Right lobe of liver (tissue), 6 donors: ENCODE measurements at regions not wholly inside any gene's neighbourhood (a gene's known extent, or its start where the extent isn't known, plus 50 kb on each side); places are given as distances from the start of the nearest gene placed in this dataset.

ENCODE experiments used
- ATAC-seq, 4 donors: fragments of 200-7000 bp; cut with Tn5 transposase; one replicate each; pipeline ENCODE4 v1.9.1; 2020; ENCODE audit warnings: mild to moderate bottlenecking in 4 of 4, moderate library complexity in 4 of 4
- DNase-seq, 3 donors: peaks; one replicate each; pipeline ENCODE4 v3.0.0-alpha.2; 2020
- H3K27ac ChIP-seq, 3 donors: fragments of 200-600 bp; one replicate each; pipeline ENCODE4 v1.8.0; 2022
- H3K27me3 ChIP-seq, 2 donors: fragments of 200-600 bp; one replicate each; pipeline ENCODE4 v1.8.0; 2022
- H3K36me3 ChIP-seq, 4 donors: fragments of 200-600 bp; sonication (generic) in 1 of 4; one replicate each; pipeline versions ENCODE4 v1.5.1 to v1.8.0; 2017 to 2022; ENCODE audit warnings: control low read depth in 1 of 4
- H3K4me1 ChIP-seq, 4 donors: fragments of 200-600 bp; sonication (generic) in 1 of 4; one replicate each; pipeline versions ENCODE4 v1.5.1 to v1.8.0; 2017 to 2022; ENCODE audit warnings: control low read depth in 1 of 4
- H3K4me3 ChIP-seq, 3 donors: fragments of 200-600 bp; one replicate each; pipeline ENCODE4 v1.8.0; 2022
- H3K9me3 ChIP-seq, 4 donors: fragments of 200-600 bp; sonication (generic) in 1 of 4; one replicate each; pipeline versions ENCODE4 v1.5.1 to v1.8.0; 2017 to 2022; ENCODE audit warnings: control low read depth in 1 of 4
- CTCF ChIP-seq, 4 donors: fragments of 200-600 bp in 3 of 4; fragments of 450-650 bp in 1 of 4; IDR thresholded peaks; one replicate each; pipeline versions ENCODE4 v1.5.1 to v1.8.0; 2016 to 2022; ENCODE audit warnings: antibody characterized with exemption in 4 of 4, mild to moderate bottlenecking in 2 of 4
- POLR2A ChIP-seq: fragments of 450-650 bp; IDR thresholded peaks from one replicate; pipeline ENCODE4 v1.6.1; 2017; ENCODE audit warnings: antibody characterized with exemption, mild to moderate bottlenecking
- WGBS: methylation state at CpG from one replicate; pipeline ENCODE4 v1.1.6; 2018; ENCODE audit warnings: low coverage, low lambda C conversion rate; ENCODE audit not compliant: insufficient coverage; ENCODE audit errors: missing lambda C conversion rate; 5-methylcytosine and 5-hydroxymethylcytosine counted together
- intact Hi-C, 2 donors: fragments of 100-400 bp; cut with DNase I; formaldehyde crosslinking; loops; one replicate each; pipeline versions ENCODE4 v1.11.2 to v1.14.1; 2022
- donor health status: DM: no; HTN: yes; CAD: no.
- donor health status: DM: no; HTN: no; CAD: no.
- donor health status: DM: no; HTN: no; CAD: no.
- donor health status: DM: no; HTN: yes; CAD: no.
- donor health status: DM: no; HTN: yes; CAD: no.

GRCh38 chr19:30171795-30172612 lies 200.2 kb upstream of the ZNF536 start:
- DNase-seq, result no peak
- Histone ChIP-seq H3K4me3 (no peak overlapping the region), H3K27me3 (no peaks in the 10 kb centered on the region), H3K9me3 (no peaks in the 10 kb centered on the region), H3K27ac (no peak overlapping the region), H3K36me3 (no peaks in the 10 kb centered on the region), H3K4me1 (no peaks in the 10 kb centered on the region)
- TF ChIP-seq CTCF (IDR thresholded peaks at IDR 0.05) (no peak), POLR2A (no peak)
- intact Hi-C loops, result no loop called here
- WGBS, result 81% methylated on average over 3 of the region's 10 CpGs
- no peak for ATAC-seq

GRCh38 chr19:30172613-30173242 lies 199.5 kb upstream of the ZNF536 start:
- TF ChIP-seq POLR2A (no peak), CTCF (IDR thresholded peaks at IDR 0.05) (no peak)
- no peak overlapping the region for H3K4me3 ChIP-seq
- no peaks in the 10 kb centered on the region for H3K9me3 ChIP-seq
- H3K4me1 ChIP-seq, result no peaks in the 10 kb centered on the region
- no peak for DNase-seq
- intact Hi-C loops, result no loop called here
- ATAC-seq, result no peak
- H3K36me3 ChIP-seq, result no peaks in the 10 kb centered on the region
- H3K27me3 ChIP-seq, result no peaks in the 10 kb centered on the region
- no peak overlapping the region for H3K27ac ChIP-seq
- 20% methylated on average over 1 of the region's 8 CpGs for WGBS

GRCh38 chr19:30173593-30174356 lies 198.4 kb upstream of the ZNF536 start:
- Histone ChIP-seq H3K27me3 (no peaks in the 10 kb centered on the region), H3K27ac (no peak overlapping the region), H3K4me3 (no peak overlapping the region), H3K4me1 (no peaks in the 10 kb centered on the region), H3K36me3 (no peaks in the 10 kb centered on the region), H3K9me3 (no peaks in the 10 kb centered on the region)
- intact Hi-C loops, result no loop called here
- TF ChIP-seq CTCF (IDR thresholded peaks at IDR 0.05) (no peak), POLR2A (no peak)
- WGBS, result 60% methylated on average over 10 of the region's 13 CpGs
- ATAC-seq (no peak), DNase-seq (no peak)

- 71% methylated on average over 3 of the region's 4 CpGs for WGBS
- H3K4me3 ChIP-seq, result no peak overlapping the region
These were observed 197.9 kb upstream of the ZNF536 start for GRCh38 chr19:30174357-30174645.

More at GRCh38 chr19:30174357-30174645, 197.9 kb upstream of the ZNF536 start:
- ATAC-seq (no peak), DNase-seq (no peak)
- intact Hi-C loops, result no loop called here
- no peaks in the 10 kb centered on the region for H3K4me1 ChIP-seq
- no peaks in the 10 kb centered on the region for H3K36me3 ChIP-seq
- H3K27ac ChIP-seq, result no peak overlapping the region
- H3K9me3 ChIP-seq, result no peaks in the 10 kb centered on the region
- H3K27me3 ChIP-seq, result no peaks in the 10 kb centered on the region
- no peak for TF ChIP-seq CTCF (IDR thresholded peaks at IDR 0.05)
- no peak for TF ChIP-seq POLR2A
